ENCODE measurements at regions not wholly inside any gene's neighbourhood (a gene's known extent, or its start where the extent isn't known, plus 50 kb on each side); places are given as distances from the start of the nearest gene placed in this dataset.

DNA sequence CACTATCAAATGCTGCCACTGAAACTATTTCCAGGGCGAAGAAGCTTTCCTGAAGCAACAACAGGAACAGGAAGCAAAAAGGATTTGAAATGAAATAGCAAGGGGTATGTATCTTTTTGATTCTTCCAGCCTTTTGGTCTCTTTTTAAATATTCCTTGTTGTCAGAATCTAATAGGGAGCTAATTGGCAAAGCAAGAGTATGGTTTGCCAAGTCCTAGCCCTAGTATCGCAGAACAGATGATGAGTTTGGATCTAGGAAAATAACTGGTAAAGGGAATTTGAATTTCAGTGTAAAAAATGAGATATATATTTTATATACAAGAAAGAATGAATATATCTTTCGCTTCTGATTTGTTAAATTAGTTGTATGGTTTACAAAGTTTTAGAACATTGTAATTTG, 252.5 kb downstream of the ANKRD7 start:
- no peak for TF ChIP-seq HDGF (IDR thresholded peaks at IDR 0.05; ENCODE audit: borderline replicate concordance)
- no peak for TF ChIP-seq TARDBP (IDR thresholded peaks at IDR 0.05)
- no peak for TF ChIP-seq L3MBTL2 (conservative IDR thresholded peaks at IDR 0.05)
- TF ChIP-seq SUZ12 (IDR thresholded peaks at IDR 0.05): no peak
- no peak for TF ChIP-seq ELF4 (IDR thresholded peaks at IDR 0.05)
- TF ChIP-seq, protein P1, sequence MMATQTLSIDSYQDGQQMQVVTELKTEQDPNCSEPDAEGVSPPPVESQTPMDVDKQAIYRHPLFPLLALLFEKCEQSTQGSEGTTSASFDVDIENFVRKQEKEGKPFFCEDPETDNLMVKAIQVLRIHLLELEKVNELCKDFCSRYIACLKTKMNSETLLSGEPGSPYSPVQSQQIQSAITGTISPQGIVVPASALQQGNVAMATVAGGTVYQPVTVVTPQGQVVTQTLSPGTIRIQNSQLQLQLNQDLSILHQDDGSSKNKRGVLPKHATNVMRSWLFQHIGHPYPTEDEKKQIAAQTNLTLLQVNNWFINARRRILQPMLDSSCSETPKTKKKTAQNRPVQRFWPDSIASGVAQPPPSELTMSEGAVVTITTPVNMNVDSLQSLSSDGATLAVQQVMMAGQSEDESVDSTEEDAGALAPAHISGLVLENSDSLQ (IDR thresholded peaks at IDR 0.05): no peak
- TF ChIP-seq SP1 (IDR thresholded peaks at IDR 0.05): no peak
- no peak for TF ChIP-seq FOXM1 (IDR thresholded peaks at IDR 0.05; ENCODE audit: borderline replicate concordance)
- no peak for TF ChIP-seq ZNF384 (IDR thresholded peaks at IDR 0.05)
- TF ChIP-seq LEF1 (IDR thresholded peaks at IDR 0.05; ENCODE audit: borderline replicate concordance): no peak
- CTCF ChIA-PET: no interaction called here
- no peak for DNase-seq (ENCODE audit: extremely low spot score)
- POLR2A ChIA-PET: no interaction called here

GRCh38 chr7:118478236-118478635, 253.7 kb downstream of the ANKRD7 start:
- ChIA-PET POLR2A (no interaction called here), CTCF (no interaction called here)
- DNase-seq (ENCODE audit: extremely low spot score): no peak
- TF ChIP-seq CTBP1 (IDR thresholded peaks at IDR 0.05; ENCODE audit: borderline replicate concordance) (no peak), SP1 (IDR thresholded peaks at IDR 0.05) (no peak), FOXA1 (IDR thresholded peaks at IDR 0.05) (no peak), ARNT (IDR thresholded peaks at IDR 0.05) (no peak), FOXM1 (IDR thresholded peaks at IDR 0.05; ENCODE audit: borderline replicate concordance) (no peak), SUZ12 (IDR thresholded peaks at IDR 0.05) (no peak), ZNF384 (IDR thresholded peaks at IDR 0.05) (no peak), HDGF (IDR thresholded peaks at IDR 0.05; ENCODE audit: borderline replicate concordance) (no peak), LEF1 (IDR thresholded peaks at IDR 0.05; ENCODE audit: borderline replicate concordance) (no peak), NFRKB (IDR thresholded peaks at IDR 0.05) (no peak), FOXK2 (IDR thresholded peaks at IDR 0.05) (no peak), BHLHE40 (IDR thresholded peaks at IDR 0.05; ENCODE audit: borderline replicate concordance) (no peak), ELF4 (IDR thresholded peaks at IDR 0.05) (no peak), L3MBTL2 (conservative IDR thresholded peaks at IDR 0.05) (no peak), TARDBP (IDR thresholded peaks at IDR 0.05) (no peak)
- TF ChIP-seq, protein P1 (IDR thresholded peaks at IDR 0.05): no peak

GRCh38 chr7:118478931-118479330, 254.4 kb downstream of the ANKRD7 start:
- ChIA-PET CTCF (no interaction called here), POLR2A (no interaction called here)
- no peak for DNase-seq (ENCODE audit: extremely low spot score)
- TF ChIP-seq CTBP1 (IDR thresholded peaks at IDR 0.05; ENCODE audit: borderline replicate concordance) (no peak), SUZ12 (IDR thresholded peaks at IDR 0.05) (no peak), ARNT (IDR thresholded peaks at IDR 0.05) (no peak), FOXA1 (IDR thresholded peaks at IDR 0.05) (no peak), ELF4 (IDR thresholded peaks at IDR 0.05) (no peak), HDGF (IDR thresholded peaks at IDR 0.05; ENCODE audit: borderline replicate concordance) (no peak), FOXM1 (IDR thresholded peaks at IDR 0.05; ENCODE audit: borderline replicate concordance) (no peak), BHLHE40 (IDR thresholded peaks at IDR 0.05; ENCODE audit: borderline replicate concordance) (no peak), L3MBTL2 (conservative IDR thresholded peaks at IDR 0.05) (no peak), LEF1 (IDR thresholded peaks at IDR 0.05; ENCODE audit: borderline replicate concordance) (no peak), ZNF384 (IDR thresholded peaks at IDR 0.05) (no peak), TARDBP (IDR thresholded peaks at IDR 0.05) (no peak), FOXK2 (IDR thresholded peaks at IDR 0.05) (no peak), NFRKB (IDR thresholded peaks at IDR 0.05) (no peak), SP1 (IDR thresholded peaks at IDR 0.05) (no peak)
- TF ChIP-seq, protein P1 (IDR thresholded peaks at IDR 0.05): no peak

DNA sequence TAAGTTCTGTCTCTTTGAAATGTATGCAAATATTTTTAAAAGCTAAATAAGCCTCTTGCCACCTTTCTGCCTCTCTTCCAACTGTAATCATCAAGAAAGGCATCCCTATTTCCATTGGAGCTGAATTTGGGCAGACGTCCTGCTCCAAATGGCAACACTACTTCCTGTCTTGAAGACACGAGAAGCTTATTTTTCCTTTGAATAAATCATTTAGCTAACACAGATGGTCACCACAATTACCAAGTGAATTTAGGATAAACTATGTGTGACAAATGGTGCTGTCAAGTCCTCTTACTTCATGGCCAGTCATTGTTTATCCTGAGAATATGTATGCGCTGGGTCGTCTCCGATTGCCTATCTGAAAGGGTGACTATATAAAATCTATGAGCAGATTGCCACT, 268.0 kb downstream of the ANKRD7 start:
- ChIA-PET CTCF (no interaction called here), POLR2A (no interaction called here)
- TF ChIP-seq LEF1 (IDR thresholded peaks at IDR 0.05; ENCODE audit: borderline replicate concordance) (no peak), FOXK2 (IDR thresholded peaks at IDR 0.05) (no peak), ZNF384 (IDR thresholded peaks at IDR 0.05) (no peak), TARDBP (IDR thresholded peaks at IDR 0.05) (no peak), FOXA1 (IDR thresholded peaks at IDR 0.05) (no peak), FOXM1 (IDR thresholded peaks at IDR 0.05; ENCODE audit: borderline replicate concordance) (no peak), CTBP1 (IDR thresholded peaks at IDR 0.05; ENCODE audit: borderline replicate concordance) (no peak), SP1 (IDR thresholded peaks at IDR 0.05) (no peak), HDGF (IDR thresholded peaks at IDR 0.05; ENCODE audit: borderline replicate concordance) (no peak), BHLHE40 (IDR thresholded peaks at IDR 0.05; ENCODE audit: borderline replicate concordance) (no peak), ARNT (IDR thresholded peaks at IDR 0.05) (no peak), ELF4 (IDR thresholded peaks at IDR 0.05) (no peak), L3MBTL2 (conservative IDR thresholded peaks at IDR 0.05) (no peak), SUZ12 (IDR thresholded peaks at IDR 0.05) (no peak), NFRKB (IDR thresholded peaks at IDR 0.05) (no peak)
- TF ChIP-seq, protein P1 (IDR thresholded peaks at IDR 0.05): no peak
- DNase-seq (ENCODE audit: extremely low spot score): no peak

GRCh38 chr7:118496138-118496644, 271.7 kb downstream of the ANKRD7 start:
- TF ChIP-seq HDGF (IDR thresholded peaks at IDR 0.05; ENCODE audit: borderline replicate concordance): no peak
- no peak for TF ChIP-seq ARNT (IDR thresholded peaks at IDR 0.05)
- no peak for TF ChIP-seq ELF4 (IDR thresholded peaks at IDR 0.05)
- TF ChIP-seq FOXK2 (IDR thresholded peaks at IDR 0.05): no peak
- TF ChIP-seq FOXA1 (IDR thresholded peaks at IDR 0.05): no peak
- no peak for TF ChIP-seq ZNF384 (IDR thresholded peaks at IDR 0.05)
- no peak for TF ChIP-seq TARDBP (IDR thresholded peaks at IDR 0.05)
- TF ChIP-seq FOXM1 (IDR thresholded peaks at IDR 0.05; ENCODE audit: borderline replicate concordance): no peak
- no peak for TF ChIP-seq SP1 (IDR thresholded peaks at IDR 0.05)
- TF ChIP-seq CTBP1 (IDR thresholded peaks at IDR 0.05; ENCODE audit: borderline replicate concordance): no peak
- TF ChIP-seq LEF1 (IDR thresholded peaks at IDR 0.05; ENCODE audit: borderline replicate concordance): no peak
- TF ChIP-seq, protein P1 (IDR thresholded peaks at IDR 0.05): no peak
- no peak for TF ChIP-seq SUZ12 (IDR thresholded peaks at IDR 0.05)
- no peak for TF ChIP-seq L3MBTL2 (conservative IDR thresholded peaks at IDR 0.05)
- no peak for TF ChIP-seq NFRKB (IDR thresholded peaks at IDR 0.05)
- ChIA-PET POLR2A (no interaction called here), CTCF (no interaction called here)
- DNase-seq (ENCODE audit: extremely low spot score): no peak
